Stimulated activated CD8-positive, alpha-beta memory T cell treated with anti-CD3 and anti-CD28 coated beads, Interleukin-7, amount 100 ng/mL, for 24 hours (primary cell): ENCODE measurements at regions not wholly inside any gene's neighbourhood (a gene's known extent, or its start where the extent isn't known, plus 50 kb on each side); places are given as distances from the start of the nearest gene placed in this dataset.

ENCODE experiments used
- DNase-seq: peaks from one replicate; pipeline ENCODE4 v3.0.0-alpha.2; 2020; ENCODE audit warnings: low read depth

- no peak for DNase-seq
These were observed 809.2 kb downstream of the USP25 start for GRCh38 chr21:16538936-16539440.

- no peak for DNase-seq
These were observed 811.4 kb downstream of the USP25 start for GRCh38 chr21:16540966-16541727.

- no peak for DNase-seq
These were observed 820.3 kb downstream of the USP25 start for GRCh38 chr21:16550118-16550517.

DNA sequence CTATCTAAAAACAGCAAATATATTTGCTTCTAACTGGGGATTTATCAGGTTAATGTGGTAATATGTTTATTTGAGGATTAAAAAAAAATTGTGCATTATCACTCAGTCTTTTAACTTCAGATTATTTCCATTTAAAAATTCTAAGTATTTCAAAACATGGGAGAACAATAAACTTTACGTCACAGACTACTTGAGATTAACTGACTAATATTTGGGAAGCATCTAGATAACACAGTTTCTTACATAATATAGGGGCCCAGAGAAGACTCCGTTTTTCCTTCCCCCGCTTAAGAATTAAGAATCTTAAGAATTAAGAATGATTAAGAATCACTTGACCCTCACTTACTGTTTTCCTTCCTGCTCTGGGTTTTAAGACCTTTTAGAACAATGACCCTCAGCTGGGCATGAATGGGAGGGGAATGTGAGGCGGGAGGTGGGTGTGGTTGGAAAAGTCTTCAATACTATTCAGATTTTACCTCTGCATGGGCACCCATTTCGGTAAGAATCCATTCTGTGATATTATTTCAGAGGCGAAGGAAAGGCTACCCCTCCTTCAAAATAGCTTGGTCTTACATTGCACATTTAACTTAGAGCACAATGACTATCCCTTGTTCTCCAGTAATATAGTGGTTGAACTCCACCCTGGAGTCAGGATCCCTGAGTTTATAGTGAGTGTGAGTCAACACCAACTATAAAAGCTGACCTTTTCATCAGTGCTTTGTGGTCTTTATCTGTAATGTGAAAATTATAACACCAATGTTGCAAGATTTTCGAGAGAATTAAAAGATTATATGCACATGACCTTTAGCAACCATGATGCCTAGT is 821.3 kb downstream of the USP25 start:
- DNase-seq: no peak

GRCh38 chr21:16552880-16553279 is 823.1 kb downstream of the USP25 start:
- DNase-seq: no peak

GRCh38 chr21:16554503-16554902 is 824.7 kb downstream of the USP25 start:
- no peak for DNase-seq

- DNase-seq: no peak
These were observed 833.3 kb downstream of the USP25 start for GRCh38 chr21:16563116-16563515.

- DNase-seq: no peak
These were observed 834.0 kb downstream of the USP25 start for GRCh38 chr21:16563795-16564194.

DNA sequence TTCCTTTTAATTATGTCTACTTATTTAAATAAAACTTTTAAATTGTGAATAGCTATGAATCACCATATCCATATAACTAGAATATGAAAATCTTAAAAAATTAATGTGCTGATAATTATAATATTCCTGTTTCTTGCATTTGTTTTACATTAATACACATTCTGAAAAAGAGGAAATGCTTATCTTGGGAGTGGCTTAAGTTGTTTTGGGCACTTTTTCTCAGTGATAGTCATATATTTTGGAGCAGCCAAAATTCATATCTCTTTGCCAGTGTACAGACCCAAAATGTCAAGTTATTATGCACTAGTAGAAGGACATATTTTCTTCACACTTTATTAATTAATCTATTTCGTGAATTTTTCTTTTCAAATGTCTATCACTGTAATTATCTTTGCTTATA is 838.5 kb downstream of the USP25 start:
- no peak for DNase-seq

DNA sequence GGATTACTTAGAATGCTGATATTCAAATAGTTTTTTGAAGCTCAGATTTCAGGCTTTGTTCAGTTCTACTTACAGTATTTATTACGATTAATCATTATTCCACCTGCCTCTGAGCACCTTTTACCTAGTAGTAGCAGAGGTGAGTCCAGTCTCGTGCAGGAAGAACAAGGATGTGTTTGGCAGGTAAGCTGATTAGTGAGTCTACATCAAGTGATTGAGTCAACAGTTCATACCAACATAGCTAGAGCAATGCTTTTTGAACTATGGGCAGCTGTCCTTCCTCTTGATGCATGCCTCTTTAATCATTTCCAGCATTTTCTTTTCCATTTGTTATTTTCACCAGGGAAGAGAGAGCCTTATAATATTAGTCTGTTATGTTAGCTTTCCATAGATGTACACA is 838.9 kb downstream of the USP25 start:
- DNase-seq: no peak

DNA sequence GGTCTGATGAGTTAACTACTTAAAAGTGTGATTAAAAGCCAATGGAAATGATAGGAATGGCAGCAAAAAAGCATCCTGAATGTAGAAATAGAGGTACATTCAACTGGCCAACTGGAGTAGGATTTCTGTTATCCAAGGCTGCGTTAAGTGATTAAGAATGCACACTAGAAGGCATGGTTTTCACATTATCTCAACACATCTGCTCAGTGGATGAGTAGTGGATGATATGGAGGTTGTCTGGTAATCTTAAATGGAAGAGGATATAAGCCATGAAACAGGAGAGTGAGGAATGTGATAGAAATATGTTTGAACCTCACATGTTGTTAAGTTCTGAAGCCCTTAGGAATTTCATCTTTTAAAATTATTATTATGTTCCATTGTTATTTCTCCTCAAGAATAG is 839.9 kb downstream of the USP25 start:
- DNase-seq: no peak

GRCh38 chr21:16570171-16570570 is 840.4 kb downstream of the USP25 start:
- no peak for DNase-seq

DNA sequence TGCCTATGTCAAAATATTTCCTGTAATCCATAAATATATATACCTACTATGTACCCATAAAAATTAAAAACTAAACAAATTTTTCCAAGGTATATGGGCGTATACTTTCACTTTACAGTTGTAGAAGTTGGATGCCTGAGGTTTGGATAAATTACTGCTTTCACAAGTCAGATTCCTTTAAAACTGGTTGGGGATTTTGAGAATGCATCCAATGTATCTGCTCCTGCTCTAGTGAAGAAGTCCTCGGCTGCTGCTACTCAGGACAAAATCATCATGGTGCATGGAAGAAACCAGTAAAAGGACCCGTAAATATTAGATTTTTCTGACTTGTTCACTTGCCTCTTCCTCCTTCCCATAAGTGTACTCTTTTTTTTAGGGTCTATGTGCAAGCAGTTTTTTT is 841.1 kb downstream of the USP25 start:
- no peak for DNase-seq

DNA sequence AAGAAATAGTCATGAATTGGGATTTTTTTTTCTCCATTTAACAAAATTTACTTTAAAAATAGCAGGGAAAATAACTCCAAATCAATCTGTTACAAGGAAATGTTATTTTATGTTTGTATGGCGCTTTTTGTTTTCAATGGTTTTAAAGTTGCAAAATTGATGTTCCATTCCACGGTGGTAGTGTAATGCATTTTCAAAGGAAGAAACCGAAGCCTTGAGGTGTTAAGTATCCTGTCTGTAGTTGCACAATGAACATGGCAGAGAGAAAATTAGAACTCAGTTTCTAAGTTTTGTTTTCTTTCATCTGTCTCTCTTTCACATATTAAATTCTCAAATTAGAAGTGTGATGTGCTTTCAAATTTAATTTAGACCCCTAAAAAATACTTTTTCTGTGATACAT is 841.8 kb downstream of the USP25 start:
- no peak for DNase-seq

- no peak for DNase-seq
These were observed 842.2 kb downstream of the USP25 start for GRCh38 chr21:16572032-16572431.

- no peak for DNase-seq
These were observed 843.8 kb downstream of the USP25 start for GRCh38 chr21:16573578-16573977.

- no peak for DNase-seq
These were observed 848.2 kb downstream of the USP25 start for GRCh38 chr21:16577975-16578374.

DNA sequence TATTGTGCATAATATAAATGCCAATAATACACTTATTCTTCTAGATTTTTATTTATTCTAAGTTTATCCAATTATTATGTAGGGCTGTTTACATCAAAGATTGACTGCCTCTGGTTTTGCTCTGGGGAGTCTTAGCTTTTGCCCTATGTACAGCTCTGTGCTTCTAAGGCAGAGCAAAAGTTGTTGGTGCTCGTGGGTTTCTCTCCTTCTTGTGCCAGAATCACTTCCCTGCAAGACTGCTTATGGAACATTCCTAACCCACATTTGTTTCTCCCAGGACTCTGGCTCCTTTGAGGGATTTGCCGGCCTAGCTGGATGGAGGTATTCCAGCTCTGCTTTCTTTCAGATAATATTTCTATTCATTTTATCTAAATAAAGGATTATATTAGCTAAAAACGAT is 849.1 kb downstream of the USP25 start:
- no peak for DNase-seq

DNA sequence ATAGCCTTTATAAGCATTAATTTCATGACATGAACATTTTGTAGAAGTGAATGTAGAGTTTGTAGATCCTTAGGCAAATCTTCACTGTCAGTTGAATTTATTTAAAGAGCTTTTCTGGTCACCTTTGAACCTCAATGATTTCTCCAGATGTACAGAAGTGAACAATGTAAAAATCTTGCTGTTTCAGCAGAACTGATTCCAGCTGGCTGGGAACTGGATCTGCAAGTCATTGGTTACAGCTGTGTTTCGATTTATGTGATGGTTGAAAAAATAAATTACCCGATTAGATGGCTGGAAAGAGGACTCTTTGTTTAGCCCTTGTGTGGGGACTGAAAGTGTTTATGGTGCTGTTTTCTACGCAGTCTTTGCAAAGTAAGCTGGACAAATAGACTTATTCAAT is 849.8 kb downstream of the USP25 start:
- no peak for DNase-seq

DNA sequence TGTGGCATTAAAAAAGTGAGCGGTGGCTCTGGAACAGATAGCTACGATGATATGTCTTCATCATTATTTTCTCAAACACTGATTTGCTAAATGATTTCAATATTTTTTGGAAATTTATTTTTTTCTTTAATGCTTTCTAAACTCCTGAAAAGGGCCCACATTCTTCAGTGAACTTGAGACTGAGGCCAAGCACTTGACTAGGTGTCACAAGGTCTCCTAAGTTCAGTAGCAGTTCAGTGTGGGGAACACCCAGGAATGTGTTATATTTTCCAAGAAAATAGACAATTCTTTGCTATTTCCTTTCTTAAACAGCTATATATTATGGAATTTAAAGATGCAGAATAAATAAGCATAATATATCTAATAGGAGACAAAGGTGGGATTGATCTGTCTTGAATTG is 850.9 kb downstream of the USP25 start:
- no peak for DNase-seq

- DNase-seq: no peak
These were observed 853.8 kb downstream of the USP25 start for GRCh38 chr21:16583556-16583955.

- DNase-seq: no peak
These were observed 855.0 kb downstream of the USP25 start for GRCh38 chr21:16584756-16585155.

DNA sequence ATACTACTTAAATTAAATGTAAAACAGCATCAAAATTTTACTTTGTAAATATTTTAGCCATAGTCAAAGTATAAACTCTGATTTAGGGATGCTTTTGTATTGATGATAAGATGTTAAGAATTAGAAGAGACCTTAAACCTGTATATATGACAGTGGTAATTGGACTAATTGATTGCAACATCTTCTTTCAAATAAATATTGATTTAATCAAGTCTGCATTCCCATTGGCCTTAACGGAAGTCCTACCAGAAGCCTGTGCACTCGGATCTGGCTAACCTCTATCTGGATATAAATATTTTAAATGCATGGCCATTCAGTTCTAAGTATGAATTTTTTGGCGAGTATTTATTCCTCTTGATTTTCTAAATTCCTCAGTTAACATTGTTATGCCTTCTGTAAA is 856.1 kb downstream of the USP25 start:
- DNase-seq: no peak
